ENCODE measurements at regions not wholly inside any gene's neighbourhood (a gene's known extent, or its start where the extent isn't known, plus 50 kb on each side); places are given as distances from the start of the nearest gene placed in this dataset.

DNA sequence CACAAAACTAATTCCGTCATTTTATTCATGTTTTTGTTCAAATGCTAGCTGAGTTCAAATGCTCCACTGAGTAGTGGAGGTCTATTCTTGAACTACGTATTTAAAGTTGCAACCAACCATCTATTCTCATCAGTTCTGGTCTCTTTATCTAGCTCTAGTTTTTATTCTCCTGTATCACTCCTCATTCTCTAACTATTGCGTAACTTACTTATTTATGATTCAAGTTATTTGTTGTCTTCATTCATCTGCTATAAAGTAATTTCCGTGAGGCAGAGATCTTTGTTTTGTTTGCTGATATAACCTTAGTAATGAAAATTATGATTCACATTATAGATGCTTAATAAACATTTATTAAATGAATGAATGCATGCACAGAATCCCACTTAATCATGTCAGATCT is 221.6 kb upstream of the ASCC3 start:
- H3K9me3 ChIP-seq (ENCODE audit: insufficient read depth, low read length) = no peaks in the 10 kb centered on the region
- H3K4me3 ChIP-seq (ENCODE audit: insufficient read length, low read depth) = no peak overlapping the region
- DNase-seq (ENCODE audit: low read depth, low spot score) = no peak
- H3K9ac ChIP-seq (ENCODE audit: insufficient read length, low read depth) = no peak overlapping the region
- H3K4me1 ChIP-seq (ENCODE audit: insufficient read depth, insufficient read length) = no peaks in the 10 kb centered on the region
- TF ChIP-seq SUZ12 (IDR thresholded peaks at IDR 0.05; ENCODE audit: extremely low read depth, insufficient read depth, insufficient read length) = no peak
- TF ChIP-seq YY1 (IDR thresholded peaks at IDR 0.05; ENCODE audit: insufficient read depth, insufficient read length) = no peak
- no peak for TF ChIP-seq ZNF274 (IDR thresholded peaks at IDR 0.05; ENCODE audit: low read depth, low read length)
- no peaks in the 10 kb centered on the region for H3K36me3 ChIP-seq (ENCODE audit: insufficient read depth, insufficient read length, low read length)
- no peaks in the 10 kb centered on the region for H3K27me3 ChIP-seq (ENCODE audit: insufficient read depth, insufficient read length)

DNA sequence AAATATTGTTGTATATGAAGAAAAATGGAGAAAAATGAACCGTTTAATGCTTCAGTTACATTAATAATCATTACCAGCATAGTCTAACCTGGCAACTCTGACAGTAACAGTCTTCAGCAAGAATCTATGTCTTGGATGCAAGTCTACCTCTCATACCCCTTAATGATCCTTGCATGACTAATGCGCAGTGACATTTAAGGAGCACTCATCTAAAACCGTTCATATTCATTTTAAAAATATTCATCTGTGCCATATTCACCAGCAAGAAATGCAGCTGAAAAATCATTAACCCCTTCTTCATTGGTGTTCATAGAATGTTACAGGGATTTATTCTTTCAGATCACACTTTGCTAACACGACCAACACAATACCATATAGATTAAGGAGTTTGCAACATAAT is 227.2 kb upstream of the ASCC3 start:
- H3K27me3 ChIP-seq (ENCODE audit: insufficient read depth, insufficient read length) = no peaks in the 10 kb centered on the region
- H3K9ac ChIP-seq (ENCODE audit: insufficient read length, low read depth) = no peak overlapping the region
- H3K4me1 ChIP-seq (ENCODE audit: insufficient read depth, insufficient read length) = no peaks in the 10 kb centered on the region
- no peak for DNase-seq (ENCODE audit: low read depth, low spot score)
- no peaks in the 10 kb centered on the region for H3K9me3 ChIP-seq (ENCODE audit: insufficient read depth, low read length)
- no peak overlapping the region for H3K4me3 ChIP-seq (ENCODE audit: insufficient read length, low read depth)
- TF ChIP-seq SUZ12 (IDR thresholded peaks at IDR 0.05; ENCODE audit: extremely low read depth, insufficient read depth, insufficient read length) (no peak), ZNF274 (IDR thresholded peaks at IDR 0.05; ENCODE audit: low read depth, low read length) (no peak), YY1 (IDR thresholded peaks at IDR 0.05; ENCODE audit: insufficient read depth, insufficient read length) (no peak)
- no peaks in the 10 kb centered on the region for H3K36me3 ChIP-seq (ENCODE audit: insufficient read depth, insufficient read length, low read length)

DNA sequence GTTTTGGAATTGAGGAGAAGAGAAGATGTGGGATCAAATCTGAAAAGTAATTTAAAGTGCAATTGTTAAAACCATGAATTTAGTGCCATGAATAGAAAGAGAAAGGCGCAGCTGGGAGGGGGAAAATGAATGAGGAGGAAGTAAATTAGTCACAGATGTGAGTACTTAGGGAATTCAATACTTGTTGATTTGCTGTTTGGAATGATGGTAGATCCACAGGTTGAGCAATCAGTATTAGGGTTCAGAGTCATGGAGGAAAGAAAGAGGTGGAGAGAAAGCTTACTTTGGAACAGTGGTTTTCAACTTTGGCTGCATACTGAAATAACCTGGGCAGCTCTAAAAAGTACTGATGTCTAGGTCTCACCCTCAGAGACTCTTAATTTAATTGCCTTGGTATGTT is 229.7 kb upstream of the ASCC3 start:
- TF ChIP-seq SUZ12 (IDR thresholded peaks at IDR 0.05; ENCODE audit: extremely low read depth, insufficient read depth, insufficient read length) = no peak
- TF ChIP-seq ZNF274 (IDR thresholded peaks at IDR 0.05; ENCODE audit: low read depth, low read length) = no peak
- TF ChIP-seq YY1 (IDR thresholded peaks at IDR 0.05; ENCODE audit: insufficient read depth, insufficient read length) = no peak
- Histone ChIP-seq H3K9ac (ENCODE audit: insufficient read length, low read depth) (no peak overlapping the region), H3K4me3 (ENCODE audit: insufficient read length, low read depth) (no peak overlapping the region), H3K27me3 (ENCODE audit: insufficient read depth, insufficient read length) (no peaks in the 10 kb centered on the region), H3K4me1 (ENCODE audit: insufficient read depth, insufficient read length) (no peaks in the 10 kb centered on the region), H3K9me3 (ENCODE audit: insufficient read depth, low read length) (no peaks in the 10 kb centered on the region), H3K36me3 (ENCODE audit: insufficient read depth, insufficient read length, low read length) (no peaks in the 10 kb centered on the region)
- no peak for DNase-seq (ENCODE audit: low read depth, low spot score)

DNA sequence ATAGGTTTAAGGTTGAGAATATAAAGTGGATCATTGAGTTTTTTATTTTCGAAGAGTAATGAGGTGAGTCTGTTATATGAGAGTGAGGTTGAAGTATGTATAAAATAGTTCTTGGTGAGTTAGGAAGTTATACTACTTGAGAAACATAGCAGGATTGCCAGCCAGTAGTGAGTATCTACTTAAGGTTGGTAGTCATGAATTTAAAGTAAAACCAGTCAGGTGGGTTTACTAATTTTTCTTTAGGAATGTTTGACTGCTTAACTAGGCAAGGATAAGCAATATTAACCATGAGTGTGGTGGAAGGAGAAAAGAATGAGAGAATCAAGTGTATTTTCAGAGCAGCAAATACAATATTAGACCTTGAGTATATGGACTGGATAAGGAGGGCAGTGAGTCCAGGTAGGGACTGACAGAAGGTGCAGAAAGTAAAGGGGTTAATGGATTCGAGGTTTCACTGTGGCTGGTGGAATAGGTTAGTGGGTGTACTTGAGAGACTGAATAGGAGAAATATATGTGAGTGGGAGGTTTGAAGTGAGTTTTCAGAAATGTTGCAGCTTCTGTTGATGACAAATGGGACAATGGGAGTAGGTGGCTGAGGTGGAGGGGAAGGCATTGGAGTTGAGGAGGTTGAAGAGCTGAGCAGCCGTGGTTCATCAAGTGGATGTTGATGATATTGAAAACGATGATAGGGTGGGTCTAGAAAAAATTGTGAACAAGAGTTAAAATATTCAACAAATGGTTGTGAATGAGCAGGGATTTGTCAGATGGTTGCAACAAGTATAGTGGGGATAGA is 232.5 kb upstream of the ASCC3 start:
- DNase-seq (ENCODE audit: low read depth, low spot score) = no peak
- no peaks in the 10 kb centered on the region for H3K36me3 ChIP-seq (ENCODE audit: insufficient read depth, insufficient read length, low read length)
- H3K27me3 ChIP-seq (ENCODE audit: insufficient read depth, insufficient read length) = no peaks in the 10 kb centered on the region
- no peaks in the 10 kb centered on the region for H3K4me1 ChIP-seq (ENCODE audit: insufficient read depth, insufficient read length)
- TF ChIP-seq YY1 (IDR thresholded peaks at IDR 0.05; ENCODE audit: insufficient read depth, insufficient read length) = no peak
- TF ChIP-seq ZNF274 (IDR thresholded peaks at IDR 0.05; ENCODE audit: low read depth, low read length) = no peak
- no peak overlapping the region for H3K4me3 ChIP-seq (ENCODE audit: insufficient read length, low read depth)
- H3K9me3 ChIP-seq (ENCODE audit: insufficient read depth, low read length) = no peaks in the 10 kb centered on the region
- H3K9ac ChIP-seq (ENCODE audit: insufficient read length, low read depth) = no peak overlapping the region

DNA sequence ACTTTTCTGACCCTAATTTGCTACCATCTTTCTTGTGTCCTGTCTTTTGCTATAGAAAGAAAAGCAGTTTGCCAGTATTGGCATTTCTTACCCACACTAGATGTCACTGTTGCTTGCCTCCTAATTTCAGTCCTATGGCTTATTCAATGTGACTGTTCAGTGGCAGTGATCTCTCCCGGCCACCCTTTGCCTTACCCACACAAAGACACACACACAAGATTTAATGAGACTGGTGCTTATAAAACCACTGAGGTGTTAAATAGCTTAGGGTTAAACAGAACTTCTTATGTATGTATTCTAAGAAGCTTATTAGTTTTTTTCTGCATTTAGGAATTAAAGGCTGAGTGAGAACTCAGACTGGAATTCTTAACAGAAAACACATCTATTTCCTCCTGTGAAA is 233.6 kb upstream of the ASCC3 start:
- H3K27me3 ChIP-seq (ENCODE audit: insufficient read depth, insufficient read length) = no peaks in the 10 kb centered on the region
- H3K4me3 ChIP-seq (ENCODE audit: insufficient read length, low read depth) = no peak overlapping the region
- TF ChIP-seq SUZ12 (IDR thresholded peaks at IDR 0.05; ENCODE audit: extremely low read depth, insufficient read depth, insufficient read length) (no peak), ZNF274 (IDR thresholded peaks at IDR 0.05; ENCODE audit: low read depth, low read length) (no peak), YY1 (IDR thresholded peaks at IDR 0.05; ENCODE audit: insufficient read depth, insufficient read length) (no peak)
- H3K4me1 ChIP-seq (ENCODE audit: insufficient read depth, insufficient read length) = no peaks in the 10 kb centered on the region
- DNase-seq (ENCODE audit: low read depth, low spot score) = no peak
- no peaks in the 10 kb centered on the region for H3K9me3 ChIP-seq (ENCODE audit: insufficient read depth, low read length)
- no peak overlapping the region for H3K9ac ChIP-seq (ENCODE audit: insufficient read length, low read depth)
- no peaks in the 10 kb centered on the region for H3K36me3 ChIP-seq (ENCODE audit: insufficient read depth, insufficient read length, low read length)

DNA sequence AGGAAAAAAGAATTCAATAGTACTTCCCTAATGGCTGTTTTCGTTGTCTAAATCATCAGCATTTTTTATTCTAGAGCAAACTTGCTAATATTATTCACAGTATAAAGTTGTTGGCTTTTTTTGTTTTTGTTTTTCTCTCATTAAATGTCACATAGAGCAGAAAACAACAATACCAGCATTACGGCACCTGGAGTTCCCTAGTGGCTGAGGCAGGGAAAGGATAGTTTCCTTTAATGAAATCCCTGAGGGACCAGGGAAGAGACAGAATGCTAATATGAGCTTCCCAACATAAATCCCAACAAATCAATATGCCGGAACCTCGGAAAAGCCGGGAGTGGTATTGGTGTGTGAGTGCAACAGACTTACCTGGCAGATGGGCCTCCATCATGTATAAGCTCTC is 235.2 kb upstream of the ASCC3 start:
- no peak for DNase-seq (ENCODE audit: low read depth, low spot score)
- no peaks in the 10 kb centered on the region for H3K27me3 ChIP-seq (ENCODE audit: insufficient read depth, insufficient read length)
- H3K9ac ChIP-seq (ENCODE audit: insufficient read length, low read depth) = no peak overlapping the region
- H3K36me3 ChIP-seq (ENCODE audit: insufficient read depth, insufficient read length, low read length) = no peaks in the 10 kb centered on the region
- no peak for TF ChIP-seq YY1 (IDR thresholded peaks at IDR 0.05; ENCODE audit: insufficient read depth, insufficient read length)
- TF ChIP-seq SUZ12 (IDR thresholded peaks at IDR 0.05; ENCODE audit: extremely low read depth, insufficient read depth, insufficient read length) = no peak
- no peak for TF ChIP-seq ZNF274 (IDR thresholded peaks at IDR 0.05; ENCODE audit: low read depth, low read length)
- H3K9me3 ChIP-seq (ENCODE audit: insufficient read depth, low read length) = no peaks in the 10 kb centered on the region
- no peaks in the 10 kb centered on the region for H3K4me1 ChIP-seq (ENCODE audit: insufficient read depth, insufficient read length)
- no peak overlapping the region for H3K4me3 ChIP-seq (ENCODE audit: insufficient read length, low read depth)

DNA sequence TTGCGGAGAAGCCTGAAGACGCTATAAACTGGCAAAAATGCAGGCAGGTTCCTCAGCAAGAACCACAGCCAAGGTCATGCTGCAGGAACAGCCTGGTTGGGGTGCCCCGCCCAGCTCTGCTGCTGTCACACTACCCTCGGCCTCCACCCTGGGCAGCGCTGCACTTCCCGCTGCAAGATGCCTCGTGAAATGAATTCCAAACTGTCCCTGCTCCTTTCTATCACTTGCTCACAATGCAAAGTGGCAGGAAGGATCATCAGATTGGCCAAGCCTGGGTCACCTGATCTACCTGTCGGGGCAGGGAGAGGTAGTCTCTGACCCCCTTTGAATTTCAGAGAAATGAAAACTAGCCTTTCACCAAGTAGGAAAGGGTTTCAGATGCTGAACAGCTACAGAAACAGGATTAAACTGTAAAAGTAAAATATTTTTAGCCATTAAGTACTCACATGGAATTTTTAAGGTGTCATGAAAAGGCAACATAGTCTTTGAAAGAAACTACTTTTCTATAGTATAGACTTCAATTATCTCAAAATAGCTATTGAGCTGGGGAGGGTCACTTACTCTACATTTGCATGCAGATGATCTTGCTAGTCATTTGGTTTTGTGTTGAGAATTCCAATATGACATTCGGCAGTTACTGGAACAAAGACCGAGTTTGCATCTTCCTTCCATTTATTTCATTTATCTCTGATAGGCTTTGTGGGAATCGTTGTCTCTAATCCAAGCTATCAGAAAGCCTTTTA is 236.4 kb upstream of the ASCC3 start:
- no peak for TF ChIP-seq ZNF274 (IDR thresholded peaks at IDR 0.05; ENCODE audit: low read depth, low read length)
- no peak for TF ChIP-seq SUZ12 (IDR thresholded peaks at IDR 0.05; ENCODE audit: extremely low read depth, insufficient read depth, insufficient read length)

More for the DNA sequence above, 236.4 kb upstream of the ASCC3 start:
- Histone ChIP-seq H3K27me3 (ENCODE audit: insufficient read depth, insufficient read length) (no peaks in the 10 kb centered on the region), H3K4me3 (ENCODE audit: insufficient read length, low read depth) (no peak overlapping the region), H3K9me3 (ENCODE audit: insufficient read depth, low read length) (no peaks in the 10 kb centered on the region), H3K36me3 (ENCODE audit: insufficient read depth, insufficient read length, low read length) (no peaks in the 10 kb centered on the region), H3K4me1 (ENCODE audit: insufficient read depth, insufficient read length) (no peaks in the 10 kb centered on the region), H3K9ac (ENCODE audit: insufficient read length, low read depth) (no peak overlapping the region)
- no peak for DNase-seq (ENCODE audit: low read depth, low spot score)

Data from NT2/D1 (cell line).